GM21526 (cell line): ENCODE measurements at regions not wholly inside any gene's neighbourhood (a gene's known extent, or its start where the extent isn't known, plus 50 kb on each side); places are given as distances from the start of the nearest gene placed in this dataset.
"Not testable (repeated sequence)": the region's sequence is repeated elsewhere in the genome, so short reads cannot be mapped to it uniquely, and the experiment has no call there.

Experiments
- ATAC-seq: cut with Tn5 transposase; IDR thresholded peaks from one replicate; pipeline ENCODE4 v1.9.1; 2021; ENCODE audit warnings: moderate library complexity; ENCODE audit not compliant: unreplicated experiment, low FRiP score

DNA sequence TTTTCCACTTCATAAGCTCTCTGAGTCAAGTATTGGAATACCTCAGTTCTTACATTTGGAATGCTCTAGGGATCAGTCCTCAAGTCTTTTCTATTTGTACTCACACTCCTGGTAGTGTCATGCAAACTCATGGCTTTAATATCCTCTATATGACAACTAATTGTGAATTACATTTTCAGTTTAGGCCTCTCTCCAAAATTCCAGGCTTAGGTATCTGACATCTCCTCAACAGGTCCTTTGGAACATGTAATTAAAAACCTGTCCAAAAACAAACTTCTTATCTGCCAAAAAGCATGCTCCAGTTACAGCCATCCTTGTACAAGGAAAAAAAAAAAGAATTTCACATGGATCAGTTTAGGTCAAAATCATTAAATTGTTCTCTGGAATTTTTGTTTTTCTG is 1336.2 kb upstream of the NRXN1 start:
- no peak for ATAC-seq

DNA sequence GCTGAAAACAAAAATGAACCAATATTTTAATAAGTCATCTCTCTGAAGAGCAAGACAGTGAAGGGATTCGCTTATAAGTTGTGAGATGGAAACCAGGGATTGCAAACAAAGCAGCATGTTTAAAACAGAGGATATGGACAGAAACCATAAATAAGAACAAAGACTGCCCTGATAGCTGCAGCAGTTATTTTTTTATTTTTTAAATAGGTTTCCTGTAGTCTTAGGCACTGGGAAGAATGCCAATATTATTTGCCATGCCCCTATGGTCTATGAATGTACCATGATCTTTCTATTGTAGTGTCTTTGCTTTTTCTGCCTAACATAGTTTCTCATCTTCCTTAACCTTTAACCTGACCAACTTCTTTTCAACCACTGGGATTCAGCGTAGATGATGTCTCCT is 1334.0 kb upstream of the NRXN1 start:
- ATAC-seq = no peak

DNA sequence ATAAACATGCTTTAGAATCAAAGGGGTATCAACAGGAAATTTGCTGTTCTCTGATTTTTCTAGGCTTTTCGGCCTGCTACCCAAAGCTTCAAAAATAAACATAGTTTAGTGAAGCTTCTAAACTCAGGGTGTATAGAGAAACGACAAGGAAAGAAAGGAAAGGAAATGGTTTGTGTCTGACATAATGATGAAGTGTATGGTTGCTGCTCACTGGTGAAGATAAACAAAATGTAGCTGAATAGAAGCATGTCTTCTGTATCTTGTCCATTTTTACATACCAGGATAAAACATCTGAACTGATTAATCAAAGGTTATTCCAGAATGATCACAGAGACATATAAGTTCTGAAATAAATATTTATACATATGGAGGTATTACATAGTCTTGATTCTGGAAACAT is 1324.6 kb upstream of the NRXN1 start:
- no peak for ATAC-seq

DNA sequence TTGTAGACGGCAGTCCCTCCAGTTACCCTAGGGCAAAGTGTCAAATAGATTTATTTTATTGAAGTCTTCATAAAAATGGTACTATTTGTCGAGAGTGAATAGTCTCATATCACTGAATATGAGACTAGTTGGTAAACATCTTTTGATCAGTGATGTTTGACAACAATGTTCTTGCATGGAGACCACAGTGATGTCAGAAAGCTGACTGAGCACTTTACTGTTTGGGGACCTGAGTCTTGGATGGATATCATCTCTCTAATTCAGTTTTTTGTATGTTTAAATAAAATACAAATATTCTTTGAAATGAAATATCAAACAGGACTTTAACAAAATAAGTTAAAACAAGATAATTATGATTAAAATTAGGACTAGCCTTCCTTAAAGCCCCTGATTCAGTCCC is 1315.4 kb upstream of the NRXN1 start:
- ATAC-seq = no peak

DNA sequence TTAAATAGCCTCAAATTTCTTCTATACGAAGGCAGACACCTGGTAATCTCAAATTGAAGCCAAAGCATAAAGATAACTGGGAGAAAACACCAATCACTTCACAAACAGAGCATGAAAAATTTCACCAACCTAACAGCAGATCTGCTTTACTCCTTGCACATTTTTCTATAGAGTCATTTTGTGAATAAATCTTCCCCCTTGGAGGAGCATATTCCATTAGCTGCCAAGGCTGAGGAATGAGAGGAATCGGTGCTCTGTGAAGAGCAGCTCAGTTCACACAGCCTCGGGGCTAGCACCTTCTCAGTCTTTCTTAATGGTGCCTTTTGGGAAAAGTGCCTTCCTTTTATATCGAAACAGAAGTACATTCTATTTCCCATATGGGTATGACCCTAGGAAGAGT is 1313.7 kb upstream of the NRXN1 start:
- no peak for ATAC-seq

DNA sequence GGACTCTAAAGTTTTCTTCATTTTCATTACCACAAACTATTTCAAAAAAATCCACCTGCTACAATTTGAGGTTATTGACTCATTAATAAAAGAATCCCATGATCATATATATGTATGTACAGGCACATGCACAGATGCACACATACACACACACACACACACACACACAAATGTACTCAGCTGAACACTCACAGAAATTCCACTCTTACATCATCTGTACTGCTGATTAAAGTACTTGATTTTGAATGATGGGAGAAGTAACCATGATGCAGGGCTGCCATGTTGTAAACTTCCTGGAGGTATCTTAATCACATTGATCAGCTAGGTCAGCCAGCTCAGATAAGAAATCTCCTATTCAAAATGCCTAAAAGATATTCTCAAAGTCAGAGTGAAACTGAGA is 1313.2 kb upstream of the NRXN1 start:
- ATAC-seq = no peak

DNA sequence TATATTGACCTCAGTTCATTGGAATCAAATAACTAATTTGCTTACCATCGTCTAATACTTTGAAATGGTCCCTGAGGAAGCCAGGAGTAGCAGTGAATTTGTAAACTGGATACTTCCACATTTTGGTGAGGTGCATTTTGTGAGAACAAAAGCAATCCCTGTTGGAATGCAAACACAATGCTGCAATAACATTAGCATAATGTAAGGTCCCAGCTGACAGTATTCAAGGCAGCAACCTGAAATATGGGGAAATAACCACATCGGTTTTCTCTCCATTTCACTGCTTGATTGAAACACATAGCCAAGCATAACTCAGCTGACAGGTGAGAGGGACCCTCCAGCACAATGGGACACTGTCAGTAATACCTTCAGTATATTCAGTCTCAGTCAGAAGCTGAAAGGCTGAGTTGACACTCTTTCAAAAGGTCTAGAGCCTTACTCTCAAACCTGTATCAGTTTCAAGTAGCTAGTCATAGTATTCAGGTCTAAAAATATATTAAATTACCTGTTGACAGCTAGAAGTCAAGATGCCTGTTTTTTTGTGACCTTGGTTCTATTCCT is 1311.9 kb upstream of the NRXN1 start:
- ATAC-seq = no peak

DNA sequence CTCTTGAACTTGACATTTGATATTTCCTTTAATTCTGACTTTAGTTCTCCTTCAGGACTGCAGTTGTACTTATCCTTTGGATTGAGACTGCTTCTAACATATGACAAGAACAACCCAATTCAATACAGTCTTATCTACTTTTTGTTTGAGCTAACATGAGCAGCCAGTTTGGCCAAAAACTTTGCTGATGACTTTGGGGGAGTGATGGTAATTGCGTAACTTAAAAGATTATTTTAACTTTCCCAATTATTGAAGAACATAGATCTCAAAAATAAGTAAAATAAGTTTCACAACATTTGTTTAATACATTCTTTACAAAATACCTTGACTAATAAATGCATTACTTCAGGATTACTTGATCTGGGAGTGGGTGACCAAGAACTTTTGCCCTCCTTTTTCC is 1311.1 kb upstream of the NRXN1 start:
- ATAC-seq = no peak

DNA sequence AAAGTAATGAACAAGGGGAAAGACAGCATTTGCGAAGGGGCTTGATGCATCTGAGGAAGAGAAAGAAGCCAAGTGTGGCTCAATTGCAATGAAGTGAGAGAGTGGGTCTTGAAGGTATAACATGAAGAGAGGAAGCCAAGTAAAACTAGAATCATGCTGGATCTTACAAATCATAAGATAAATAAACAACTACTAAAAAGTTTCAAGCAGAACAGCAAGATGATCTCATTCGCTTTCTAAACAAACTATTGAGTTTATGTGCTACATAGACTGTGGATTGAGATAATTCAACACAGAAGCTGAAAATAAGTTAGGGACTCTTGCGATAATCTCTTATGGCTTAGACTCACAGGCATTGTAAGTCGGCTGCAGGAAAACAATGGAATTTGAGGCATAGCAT is 1310.5 kb upstream of the NRXN1 start:
- no peak for ATAC-seq

DNA sequence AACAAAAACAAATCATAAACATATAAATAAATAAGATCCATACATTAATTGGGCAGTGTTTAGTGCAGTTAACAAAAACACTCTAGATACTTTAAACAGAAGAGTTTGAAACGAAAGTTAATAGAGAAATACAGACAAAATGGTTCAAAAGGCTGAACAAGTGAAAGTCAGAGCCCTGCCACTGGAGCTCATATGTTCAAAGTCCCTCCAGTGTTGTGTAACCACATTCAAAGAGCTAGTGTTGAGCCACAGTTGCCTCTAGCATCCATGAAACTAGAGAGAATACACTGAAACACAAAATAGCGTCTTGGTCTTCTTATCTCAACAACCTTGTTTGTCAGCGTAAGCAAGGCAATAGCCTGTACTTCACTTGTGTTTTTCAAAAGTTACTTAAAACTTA is 1309.8 kb upstream of the NRXN1 start:
- ATAC-seq = no peak

DNA sequence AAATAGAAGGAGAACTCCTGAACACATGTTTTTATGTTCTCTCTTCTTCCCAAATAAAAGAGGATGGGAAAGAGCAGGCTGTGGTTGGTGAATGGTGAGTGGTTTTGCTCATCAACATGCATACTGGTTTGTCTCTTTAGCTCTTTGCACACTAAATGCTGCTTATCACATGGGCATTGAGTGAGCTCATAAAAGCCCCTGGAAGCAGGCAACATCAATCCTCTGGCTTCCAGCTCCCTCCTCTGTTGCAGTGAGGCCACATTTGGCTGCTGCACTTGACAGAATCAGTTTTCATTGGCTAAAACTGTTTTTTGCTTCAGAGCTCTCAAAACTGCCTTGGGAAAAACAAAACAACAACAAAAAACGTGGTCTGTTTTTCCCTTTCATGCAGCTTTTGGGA is 1308.2 kb upstream of the NRXN1 start:
- ATAC-seq = no peak

DNA sequence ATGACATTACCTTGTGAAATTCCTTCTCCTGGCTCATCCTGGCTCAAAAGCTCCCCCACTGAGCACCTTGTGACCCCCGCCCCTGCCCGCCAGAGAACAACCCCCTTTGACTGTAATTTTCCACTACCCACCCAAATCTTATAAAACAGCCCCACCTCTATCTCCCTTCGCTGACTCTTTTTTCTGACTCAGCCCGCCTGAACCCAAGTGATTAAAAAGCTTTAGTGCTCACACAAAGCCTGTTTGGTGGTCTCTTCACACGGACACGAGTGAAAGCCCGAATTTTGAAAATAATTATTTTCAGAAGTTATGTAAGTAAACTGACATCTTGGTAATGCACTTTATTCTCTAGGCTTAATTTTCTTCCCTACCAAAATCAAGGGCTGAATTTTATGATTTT is 1305.9 kb upstream of the NRXN1 start:
- ATAC-seq = not testable (repeated sequence)

DNA sequence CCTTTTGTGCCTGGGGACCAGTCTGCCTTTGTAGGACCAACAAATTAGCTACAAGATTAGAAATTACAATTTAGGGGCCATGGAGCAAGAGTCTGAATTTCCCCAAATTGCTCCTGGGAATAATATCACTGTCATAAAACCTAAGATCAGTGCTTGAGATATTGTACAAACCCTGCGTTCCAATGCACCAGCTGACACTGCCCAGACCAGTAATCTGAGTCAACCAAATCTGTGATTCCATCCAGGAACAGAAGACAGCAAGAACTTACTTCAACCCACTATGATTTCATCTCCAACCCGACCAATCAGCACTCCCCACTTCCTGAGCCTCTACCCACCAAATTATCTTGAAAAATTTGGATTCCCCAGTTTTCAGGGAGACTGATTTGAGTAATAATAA is 1305.0 kb upstream of the NRXN1 start:
- no peak for ATAC-seq

DNA sequence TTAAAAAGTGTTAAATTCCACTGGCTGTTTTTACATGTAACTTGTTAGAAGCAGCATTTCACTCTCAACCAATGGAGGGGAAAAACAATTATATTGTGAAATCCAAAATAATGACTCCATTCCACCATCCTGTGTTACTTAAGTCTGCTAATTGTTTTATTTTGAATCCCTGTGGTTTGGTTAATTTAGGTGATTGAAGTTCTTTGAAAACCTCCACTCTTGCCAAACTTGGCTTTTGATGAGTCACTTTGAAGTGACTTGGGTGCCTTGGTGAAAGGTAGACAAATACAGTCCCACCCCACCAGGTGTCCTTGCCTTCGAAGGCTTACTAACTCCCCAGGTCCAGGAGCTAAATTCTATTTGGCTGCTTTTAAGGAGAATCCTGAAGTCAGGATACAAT is 1303.8 kb upstream of the NRXN1 start:
- no peak for ATAC-seq

DNA sequence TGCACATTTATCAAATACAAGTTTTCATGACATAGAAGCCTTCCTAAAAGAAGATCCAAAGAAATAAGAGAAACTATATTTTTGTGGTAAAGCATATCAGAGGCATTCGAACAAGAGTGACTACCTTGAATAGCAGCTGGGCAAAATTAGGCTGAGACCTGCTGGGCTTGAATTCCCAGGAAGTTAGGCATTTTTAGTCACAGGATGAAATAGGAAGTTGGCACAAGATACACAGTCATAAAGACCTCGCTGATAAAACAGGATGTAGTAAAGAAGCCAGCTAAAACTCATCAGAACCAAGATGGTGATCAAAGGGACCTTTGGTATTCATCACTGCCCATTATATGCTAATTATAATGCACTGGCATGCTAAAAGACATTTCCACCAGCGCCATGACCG is 1302.3 kb upstream of the NRXN1 start:
- ATAC-seq = no peak

DNA sequence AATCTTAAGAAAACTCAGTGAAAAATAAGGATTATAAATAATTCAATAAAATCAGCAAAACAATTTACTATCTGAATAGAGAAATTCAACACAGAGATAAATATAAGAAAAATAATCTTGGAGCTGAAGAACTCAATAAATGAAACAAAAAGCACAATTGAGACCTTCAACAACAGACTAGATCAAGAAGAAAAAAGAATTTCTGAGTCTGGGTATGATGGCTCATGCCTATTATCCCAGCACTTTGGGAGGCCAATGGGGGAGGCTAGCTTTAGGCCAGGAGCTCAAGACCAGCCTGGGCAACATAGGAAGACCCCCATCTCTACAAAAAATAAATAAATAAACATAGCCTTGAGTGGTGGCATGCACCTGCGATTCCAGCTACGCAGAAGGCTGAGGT is 1295.7 kb upstream of the NRXN1 start:
- no peak for ATAC-seq

DNA sequence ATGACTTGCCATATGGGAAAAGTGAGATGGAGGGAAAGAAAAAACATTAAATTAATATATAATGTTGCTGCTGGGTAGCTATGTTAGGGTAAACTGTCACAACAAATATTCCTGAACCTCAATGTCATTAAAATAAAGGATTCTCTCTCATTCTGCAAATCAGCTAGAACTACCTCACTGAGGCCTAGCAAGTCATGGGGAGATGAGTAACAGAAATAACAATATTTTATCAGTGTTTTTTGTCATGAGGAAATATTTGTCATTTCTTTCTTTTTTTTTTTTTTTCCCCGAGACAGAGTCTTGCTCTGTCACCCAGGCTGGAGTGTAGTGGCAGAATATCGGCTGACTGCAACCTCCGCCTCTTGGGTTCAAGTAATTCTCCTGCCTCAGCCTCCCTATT is 1282.3 kb upstream of the NRXN1 start:
- ATAC-seq = no peak

DNA sequence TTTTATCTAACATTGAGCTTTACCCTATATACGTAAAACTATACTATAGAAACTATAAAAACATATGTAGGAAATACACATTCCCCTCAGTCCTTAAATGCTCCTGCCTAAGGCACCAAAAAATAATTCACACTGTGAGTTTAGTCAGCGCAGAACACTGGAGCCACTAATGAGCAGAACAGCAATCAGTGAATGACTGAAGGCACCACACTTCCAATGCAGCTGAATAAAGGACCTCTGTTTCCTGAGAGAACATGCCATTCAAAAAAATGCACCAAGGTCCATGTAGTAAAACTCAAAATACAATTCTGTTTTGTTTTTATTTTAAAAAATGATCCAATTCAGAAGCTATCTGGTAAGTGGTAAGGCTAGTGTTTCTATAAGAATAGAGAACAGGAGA is 1280.6 kb upstream of the NRXN1 start:
- no peak for ATAC-seq

DNA sequence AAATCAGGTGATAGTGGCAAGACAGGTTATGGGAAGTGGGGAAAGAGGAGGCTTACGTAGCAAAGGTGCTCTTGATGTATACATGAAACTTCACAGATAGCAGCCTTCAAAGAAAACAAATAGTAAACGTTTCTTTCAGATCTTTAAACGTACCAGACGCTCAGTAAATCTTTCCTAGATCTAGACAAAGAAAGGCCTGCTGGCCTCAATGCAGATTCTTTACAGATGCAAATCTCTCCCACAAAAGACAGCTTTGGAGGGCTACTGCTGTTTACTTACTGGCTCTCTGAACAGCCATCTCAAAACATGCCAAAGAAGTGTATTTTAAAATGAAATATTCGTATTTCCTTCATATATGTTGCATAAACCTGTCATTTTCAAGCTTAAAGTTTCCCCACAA is 1279.9 kb upstream of the NRXN1 start:
- ATAC-seq = no peak

DNA sequence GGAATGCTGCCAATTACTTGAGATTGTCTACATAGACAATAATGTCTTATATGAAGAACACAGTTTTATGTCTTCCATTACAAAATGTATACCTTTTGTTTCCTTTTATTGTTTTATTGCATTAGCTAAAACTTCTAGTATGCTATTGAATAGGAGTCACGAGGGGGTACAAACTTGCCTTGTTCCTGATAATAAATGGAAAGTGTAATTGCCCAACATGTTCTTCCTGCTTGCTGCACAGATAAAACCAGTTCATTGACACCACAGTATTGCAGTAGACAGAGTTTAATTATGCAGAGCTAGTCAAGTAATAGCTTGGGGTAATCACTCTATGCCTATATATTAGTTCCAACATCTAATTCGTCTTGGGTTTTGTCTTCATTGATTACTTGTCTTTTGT is 1276.2 kb upstream of the NRXN1 start:
- ATAC-seq = no peak

DNA sequence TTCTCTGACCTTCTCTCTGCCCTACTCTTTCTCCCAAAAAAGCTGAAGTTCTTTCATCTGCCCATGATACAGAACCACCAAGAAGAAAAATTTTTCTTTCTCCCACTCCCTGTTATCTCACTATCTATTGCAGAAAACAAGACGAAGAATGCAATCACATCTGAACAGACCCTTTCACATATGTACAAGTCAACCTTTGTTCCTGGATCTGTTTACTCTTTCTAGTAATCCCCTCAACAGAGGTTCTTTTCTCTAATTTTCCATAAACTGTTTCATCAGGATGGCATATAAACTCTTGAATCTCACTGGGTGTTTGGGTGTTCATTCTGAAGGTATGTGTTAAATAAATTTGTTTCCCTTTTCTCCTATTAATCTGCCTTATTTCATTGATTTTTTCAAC is 1262.7 kb upstream of the NRXN1 start:
- no peak for ATAC-seq

DNA sequence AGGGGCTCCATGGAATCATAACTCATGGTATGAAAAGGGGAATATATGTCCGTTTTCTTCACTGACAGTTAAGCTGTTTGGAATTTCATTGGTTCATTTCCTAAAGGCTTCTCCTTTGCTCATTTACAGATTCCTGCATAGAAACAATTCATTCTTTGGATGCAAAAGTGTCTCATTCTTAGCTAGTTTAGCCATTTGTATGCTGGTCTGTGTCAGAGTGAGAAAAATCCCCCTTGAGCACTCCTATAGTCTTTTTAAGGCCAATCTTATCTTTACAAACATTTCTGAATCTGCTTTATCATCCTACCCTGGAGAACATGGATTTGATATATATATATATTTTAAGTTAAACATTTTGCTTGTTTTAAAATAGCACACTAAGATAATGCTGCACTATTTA is 1260.9 kb upstream of the NRXN1 start:
- no peak for ATAC-seq

DNA sequence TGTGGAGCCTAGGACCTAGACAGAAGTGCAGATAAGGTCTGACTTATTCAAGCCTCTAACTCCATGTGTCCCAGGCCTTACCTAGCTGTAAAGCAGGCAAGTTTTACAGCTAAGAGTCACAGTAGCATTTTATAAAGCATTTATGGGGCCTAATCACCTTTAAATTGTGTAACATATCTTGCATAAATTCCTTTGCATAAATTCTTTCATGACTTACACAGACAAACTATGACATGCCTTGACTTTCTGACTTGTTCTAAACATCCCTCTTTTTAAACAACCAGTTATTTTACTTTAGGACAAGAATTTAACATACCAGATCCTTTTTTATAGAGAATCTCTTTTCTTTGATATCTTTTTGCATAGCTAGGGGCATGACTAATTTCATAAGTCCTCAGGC is 1257.8 kb upstream of the NRXN1 start:
- ATAC-seq = no peak
